ENCODE measurements at regions not wholly inside any gene's neighbourhood (a gene's known extent, or its start where the extent isn't known, plus 50 kb on each side); places are given as distances from the start of the nearest gene placed in this dataset.

GRCh38 chr18:78323453-78324197 is 656.0 kb upstream of the SALL3 start:
- no peak for DNase-seq (ENCODE audit: extremely low read depth, low read depth)
- TF ChIP-seq CTCF (IDR thresholded peaks at IDR 0.05; ENCODE audit: low read depth, low read length): no peak

GRCh38 chr18:78327643-78328042 is 652.0 kb upstream of the SALL3 start:
- DNase-seq (ENCODE audit: extremely low read depth, low read depth): no peak
- no peak for TF ChIP-seq CTCF (IDR thresholded peaks at IDR 0.05; ENCODE audit: low read depth, low read length)

GRCh38 chr18:78330766-78331165 is 648.9 kb upstream of the SALL3 start:
- no peak for TF ChIP-seq CTCF (IDR thresholded peaks at IDR 0.05; ENCODE audit: low read depth, low read length)
- DNase-seq (ENCODE audit: extremely low read depth, low read depth): no peak

- TF ChIP-seq CTCF (IDR thresholded peaks at IDR 0.05; ENCODE audit: low read depth, low read length): no peak
- DNase-seq (ENCODE audit: extremely low read depth, low read depth): no peak
Observed at GRCh38 chr18:78352910-78353309, 626.7 kb upstream of the SALL3 start.

- no peak for DNase-seq (ENCODE audit: extremely low read depth, low read depth)
- no peak for TF ChIP-seq CTCF (IDR thresholded peaks at IDR 0.05; ENCODE audit: low read depth, low read length)
Observed at GRCh38 chr18:78362198-78362597, 617.4 kb upstream of the SALL3 start.

GRCh38 chr18:78363556-78364387 is 615.8 kb upstream of the SALL3 start:
- DNase-seq (ENCODE audit: extremely low read depth, low read depth): no peak
- no peak for TF ChIP-seq CTCF (IDR thresholded peaks at IDR 0.05; ENCODE audit: low read depth, low read length)

GRCh38 chr18:78364388-78364960 is 615.1 kb upstream of the SALL3 start:
- no peak for DNase-seq (ENCODE audit: extremely low read depth, low read depth)
- no peak for TF ChIP-seq CTCF (IDR thresholded peaks at IDR 0.05; ENCODE audit: low read depth, low read length)

All from AG09319 (cell line).